T-cell (primary cell): ENCODE measurements at regions not wholly inside any gene's neighbourhood (a gene's known extent, or its start where the extent isn't known, plus 50 kb on each side); places are given as distances from the start of the nearest gene placed in this dataset.

Experiments used
- ATAC-seq, 4 experiments: fragments of 200-7000 bp in 3 of 4; fragments of 150-1000 bp in 1 of 4; cut with Tn5 transposase; replicated peaks in 1 of 4; 1 replicate in 3 of 4; 2 replicates in 1 of 4; pipeline ENCODE4 v1.10.0; 2021; ENCODE audit warnings: moderate library complexity in 3 of 4, mild to moderate bottlenecking in 2 of 4, moderate number of reproducible peaks in 1 of 4
- CTCF ChIA-PET, 2 donors: fragments of 300-600 bp; sonication (Branson Sonifier 250); formaldehyde crosslinking; loops; one replicate each; lab custom pipeline; 2022; ENCODE audit warnings: antibody characterized with exemption in 2 of 2; lab: Charles Lee
- POLR2A ChIA-PET, 2 donors: fragments of 300-600 bp; sonication (Branson Sonifier 250); formaldehyde crosslinking; loops; one replicate each; lab custom pipeline; 2022; ENCODE audit warnings: antibody characterized with exemption in 2 of 2; lab: Charles Lee
- DNase-seq, 35 experiments: peaks; one replicate each; pipeline versions ENCODE4 v3.0.0 to v3.0.0-alpha.2; 2013 to 2023
- H3K27ac ChIP-seq: one replicate; pipeline ENCODE4 v1.5.1; 2013; ENCODE audit warnings: low read length
- H3K27me3 ChIP-seq, 2 experiments: replicated peaks in 1 of 2; 1 replicate in 1 of 2; 2 replicates in 1 of 2; pipeline versions ENCODE4 v1.6.1 to v1.7.0; 2013; ENCODE audit warnings: low read length in 1 of 2, mixed read lengths in 1 of 2; ENCODE audit not compliant: control insufficient read depth in 2 of 2, insufficient read depth in 2 of 2; ENCODE audit errors: extremely low read depth in 1 of 2
- H3K36me3 ChIP-seq, 2 donors: 1 replicate in 1 of 2; 2 replicates in 1 of 2; pipeline versions ENCODE4 v1.6.1 to v1.7.0; 2013; ENCODE audit warnings: low read length in 1 of 2; ENCODE audit not compliant: control insufficient read depth in 2 of 2, insufficient read depth in 1 of 2; ENCODE audit errors: extremely low read depth in 1 of 2
- H3K4me1 ChIP-seq, 2 experiments: 1 replicate in 1 of 2; 2 replicates in 1 of 2; pipeline versions ENCODE4 v1.6.1 to v1.7.0; 2013; ENCODE audit warnings: low read length in 2 of 2, mixed read lengths in 1 of 2; ENCODE audit not compliant: insufficient read depth in 2 of 2, control insufficient read depth in 1 of 2; ENCODE audit errors: extremely low read depth in 1 of 2
- H3K4me3 ChIP-seq, 2 donors: 1 replicate in 1 of 2; 2 replicates in 1 of 2; pipeline versions ENCODE4 v1.5.1 to v1.7.0; 2013; ENCODE audit warnings: mild to moderate bottlenecking in 2 of 2, low read length in 1 of 2, moderate library complexity in 1 of 2; ENCODE audit not compliant: control insufficient read depth in 1 of 2; ENCODE audit errors: extremely low read depth in 1 of 2
- H3K9me3 ChIP-seq: 2 replicates; pipeline ENCODE4 v1.7.0; 2013
- H3K27ac Mint-ChIP-seq, 2 donors: one replicate each; pipeline ENCODE4 v1.8.0; 2020 to 2021; ENCODE audit warnings: mild to moderate bottlenecking in 2 of 2, mixed read lengths in 2 of 2
- H3K27me3 Mint-ChIP-seq, 2 donors: one replicate each; pipeline ENCODE4 v1.8.0; 2021 to 2022; ENCODE audit warnings: mixed read lengths in 2 of 2
- H3K36me3 Mint-ChIP-seq: one replicate; pipeline ENCODE4 v1.8.0; 2021; ENCODE audit warnings: mixed read lengths
- H3K4me1 Mint-ChIP-seq, 3 donors: one replicate each; pipeline ENCODE4 v1.8.0; 2020 to 2022; ENCODE audit warnings: mixed read lengths in 3 of 3, mild to moderate bottlenecking in 1 of 3
- H3K4me3 Mint-ChIP-seq, 3 donors: one replicate each; pipeline ENCODE4 v1.8.0; 2020 to 2022; ENCODE audit warnings: mild to moderate bottlenecking in 3 of 3, mixed read lengths in 3 of 3, moderate library complexity in 3 of 3
- H3K9me3 Mint-ChIP-seq, 3 donors: one replicate each; pipeline ENCODE4 v1.8.0; 2020 to 2022; ENCODE audit warnings: mixed read lengths in 3 of 3
- WGBS: methylation state at CpG from one replicate; pipeline ENCODE4 v1.1.5; 2013; ENCODE audit warnings: missing lambda C conversion rate; ENCODE audit not compliant: insufficient coverage; 5-methylcytosine and 5-hydroxymethylcytosine counted together

- peaks cover 0 to 3% (median 0%) of the 10 kb centered on the region in 3 donors for H3K9me3 Mint-ChIP-seq
- peaks cover 3 to 25% of the 10 kb centered on the region in 2 donors for H3K27me3 Mint-ChIP-seq
- ATAC-seq (no peak), DNase-seq (no peak)
- H3K4me1 ChIP-seq, result no peaks in the 10 kb centered on the region
- H3K4me1 Mint-ChIP-seq, result no peaks in the 10 kb centered on the region
- no peaks in the 10 kb centered on the region for H3K36me3 ChIP-seq
- ChIA-PET CTCF (no interaction called here), POLR2A (no interaction called here)
- no peak overlapping the region for H3K4me3 Mint-ChIP-seq
- H3K9me3 ChIP-seq, result no peaks in the 10 kb centered on the region
- WGBS, result 87% methylated on average over 3 of the region's 7 CpGs
- H3K27ac Mint-ChIP-seq, result no peak overlapping the region
- H3K4me3 ChIP-seq, result no peak overlapping the region
- no peak overlapping the region for H3K27ac ChIP-seq
- H3K36me3 Mint-ChIP-seq, result no peaks in the 10 kb centered on the region
- peaks cover 0 to 6% of the 10 kb centered on the region in 2 experiments for H3K27me3 ChIP-seq
These were observed 231.0 kb downstream of the EN1 start for GRCh38 chr2:118616432-118616831.

GRCh38 chr2:118614841-118615271 lies 232.6 kb downstream of the EN1 start:
- H3K27me3 Mint-ChIP-seq, result peaks cover 3 to 21% of the 10 kb centered on the region in 2 donors
- H3K36me3 Mint-ChIP-seq, result no peaks in the 10 kb centered on the region
- H3K27ac ChIP-seq, result no peak overlapping the region
- H3K4me1 Mint-ChIP-seq, result no peaks in the 10 kb centered on the region
- H3K27ac Mint-ChIP-seq, result no peak overlapping the region
- no peaks in the 10 kb centered on the region for H3K9me3 ChIP-seq
- ATAC-seq (no peak), DNase-seq (no peak)
- H3K4me3 Mint-ChIP-seq, result no peak overlapping the region
- WGBS, result 40% methylated on average over 1 of the region's 8 CpGs
- H3K4me3 ChIP-seq, result no peak overlapping the region
- no peaks in the 10 kb centered on the region for H3K4me1 ChIP-seq
- no peaks in the 10 kb centered on the region for H3K36me3 ChIP-seq
- H3K27me3 ChIP-seq, result peaks cover 0 to 6% of the 10 kb centered on the region in 2 experiments
- CTCF ChIA-PET, result no interaction called here
- H3K9me3 Mint-ChIP-seq, result peaks cover 0 to 3% (median 0%) of the 10 kb centered on the region in 3 donors
- POLR2A ChIA-PET, result no interaction called here

GRCh38 chr2:118613737-118614136 lies 233.7 kb downstream of the EN1 start:
- ChIA-PET POLR2A (no interaction called here), CTCF (no interaction called here)
- no peaks in the 10 kb centered on the region for H3K4me1 Mint-ChIP-seq
- H3K9me3 Mint-ChIP-seq, result peaks cover 0 to 6% (median 0%) of the 10 kb centered on the region in 3 donors
- DNase-seq, result no peak
- 67% methylated on average over 1 of the region's 2 CpGs for WGBS
- Histone ChIP-seq H3K27me3 (peaks cover 0 to 6% of the 10 kb centered on the region in 2 experiments), H3K36me3 (no peaks in the 10 kb centered on the region), H3K27ac (no peak overlapping the region), H3K4me3 (no peak overlapping the region), H3K4me1 (no peaks in the 10 kb centered on the region), H3K9me3 (no peaks in the 10 kb centered on the region)
- H3K27me3 Mint-ChIP-seq, result peaks cover 3 to 20% of the 10 kb centered on the region in 2 donors
- H3K27ac Mint-ChIP-seq, result no peak overlapping the region
- no peaks in the 10 kb centered on the region for H3K36me3 Mint-ChIP-seq
- no peak overlapping the region for H3K4me3 Mint-ChIP-seq
- no peak for ATAC-seq

GRCh38 chr2:118611691-118612090 lies 235.8 kb downstream of the EN1 start:
- Histone ChIP-seq H3K27me3 (peaks cover 0 to 9% of the 10 kb centered on the region in 2 experiments), H3K36me3 (no peaks in the 10 kb centered on the region), H3K9me3 (no peaks in the 10 kb centered on the region), H3K4me3 (no peak overlapping the region), H3K27ac (no peak overlapping the region), H3K4me1 (no peaks in the 10 kb centered on the region)
- Mint-ChIP-seq H3K27me3 (peaks cover 3 to 21% of the 10 kb centered on the region in 2 donors), H3K9me3 (peaks cover 0 to 6% (median 0%) of the 10 kb centered on the region in 3 donors), H3K4me3 (no peak overlapping the region), H3K27ac (no peak overlapping the region), H3K4me1 (no peaks in the 10 kb centered on the region), H3K36me3 (no peaks in the 10 kb centered on the region)
- ChIA-PET CTCF (no interaction called here), POLR2A (no interaction called here)
- ATAC-seq, result no peak
- no peak for DNase-seq
- WGBS, result no CpG with 5 or more reads among the region's 2 CpGs

GRCh38 chr2:118609138-118609537 lies 238.3 kb downstream of the EN1 start:
- H3K36me3 ChIP-seq, result no peaks in the 10 kb centered on the region
- H3K9me3 ChIP-seq, result no peaks in the 10 kb centered on the region
- no peak overlapping the region for H3K27ac ChIP-seq
- no peak overlapping the region for H3K4me3 ChIP-seq
- H3K4me1 Mint-ChIP-seq, result no peaks in the 10 kb centered on the region
- ATAC-seq (no peak), DNase-seq (no peak)
- CTCF ChIA-PET, result no interaction called here
- H3K9me3 Mint-ChIP-seq, result peaks cover 0 to 6% (median 0%) of the 10 kb centered on the region in 3 donors
- WGBS, result no CpG with 5 or more reads among the region's 4 CpGs
- POLR2A ChIA-PET, result no interaction called here
- no peaks in the 10 kb centered on the region for H3K36me3 Mint-ChIP-seq
- H3K27me3 Mint-ChIP-seq, result peaks cover 3 to 14% of the 10 kb centered on the region in 2 donors
- H3K4me3 Mint-ChIP-seq, result no peak overlapping the region
- no peak overlapping the region for H3K27ac Mint-ChIP-seq
- H3K27me3 ChIP-seq, result peaks cover 0 to 9% of the 10 kb centered on the region in 2 experiments
- no peaks in the 10 kb centered on the region for H3K4me1 ChIP-seq

- no peak overlapping the region for H3K4me3 Mint-ChIP-seq
- no peaks in the 10 kb centered on the region for H3K9me3 ChIP-seq
- no peaks in the 10 kb centered on the region for H3K4me1 ChIP-seq
- peaks cover 3 to 12% of the 10 kb centered on the region in 2 donors for H3K27me3 Mint-ChIP-seq
- peaks cover 0 to 6% (median 0%) of the 10 kb centered on the region in 3 donors for H3K9me3 Mint-ChIP-seq
- ATAC-seq (no peak), DNase-seq (no peak)
- H3K27ac ChIP-seq, result no peak overlapping the region
- no peak overlapping the region for H3K27ac Mint-ChIP-seq
- H3K36me3 Mint-ChIP-seq, result no peaks in the 10 kb centered on the region
- ChIA-PET CTCF (no interaction called here), POLR2A (no interaction called here)
- H3K4me1 Mint-ChIP-seq, result no peaks in the 10 kb centered on the region
- H3K36me3 ChIP-seq, result no peaks in the 10 kb centered on the region
- no peak overlapping the region for H3K4me3 ChIP-seq
- peaks cover 0 to 9% of the 10 kb centered on the region in 2 experiments for H3K27me3 ChIP-seq
- 71% methylated on average over 4 of the region's 6 CpGs for WGBS
These were observed 239.8 kb downstream of the EN1 start for GRCh38 chr2:118607641-118608040.

GRCh38 chr2:118604811-118605210 lies 242.6 kb downstream of the EN1 start:
- H3K27ac Mint-ChIP-seq, result no peak overlapping the region
- H3K27me3 ChIP-seq, result peaks cover 0 to 3% of the 10 kb centered on the region in 2 experiments
- H3K27me3 Mint-ChIP-seq, result peaks cover 0 to 11% of the 10 kb centered on the region in 2 donors
- DNase-seq, result no peak
- no peak overlapping the region for H3K4me3 Mint-ChIP-seq
- no peak for ATAC-seq
- ChIA-PET POLR2A (no interaction called here), CTCF (no interaction called here)
- no CpG with 5 or more reads among the region's 2 CpGs for WGBS
- H3K9me3 ChIP-seq, result no peaks in the 10 kb centered on the region
- H3K4me1 Mint-ChIP-seq, result no peaks in the 10 kb centered on the region
- no peaks in the 10 kb centered on the region for H3K36me3 ChIP-seq
- H3K4me3 ChIP-seq, result no peak overlapping the region
- H3K27ac ChIP-seq, result no peak overlapping the region
- peaks cover 3 to 17% (median 14%) of the 10 kb centered on the region in 3 donors for H3K9me3 Mint-ChIP-seq
- no peaks in the 10 kb centered on the region for H3K36me3 Mint-ChIP-seq
- no peaks in the 10 kb centered on the region for H3K4me1 ChIP-seq
